Tibial artery (tissue), 4 donors: ENCODE measurements at regions not wholly inside any gene's neighbourhood (a gene's known extent, or its start where the extent isn't known, plus 50 kb on each side); places are given as distances from the start of the nearest gene placed in this dataset.

Experiments used
- DNase-seq, 2 donors: peaks; one replicate each; pipeline ENCODE4 v3.0.0-alpha.2; 2019
- H3K27ac ChIP-seq, 2 donors: fragments of 200-600 bp; sonication (generic) in 1 of 2; 1 replicate in 1 of 2; 2 replicates in 1 of 2; pipeline ENCODE4 v1.5.1; 2018 to 2019; ENCODE audit warnings: mild to moderate bottlenecking in 1 of 2
- H3K27me3 ChIP-seq, 2 donors: fragments of 200-600 bp; sonication (generic) in 1 of 2; one replicate each; pipeline versions ENCODE4 v1.5.1 to v1.6.0; 2016 to 2019
- H3K36me3 ChIP-seq, 3 donors: fragments of 200-600 bp; sonication (generic) in 2 of 3; one replicate each; pipeline ENCODE4 v1.5.1; 2016 to 2019; ENCODE audit warnings: mild to moderate bottlenecking in 2 of 3
- H3K4me1 ChIP-seq, 4 donors: fragments of 200-600 bp; sonication (generic) in 2 of 4; 1 replicate in 3 of 4; 2 replicates in 1 of 4; pipeline ENCODE4 v1.5.1; 2016 to 2019
- H3K4me3 ChIP-seq, 2 donors: fragments of 200-600 bp; sonication (generic) in 1 of 2; 1 replicate in 1 of 2; 2 replicates in 1 of 2; pipeline ENCODE4 v1.5.1; 2018 to 2019; ENCODE audit warnings: mild to moderate bottlenecking in 2 of 2
- H3K9me3 ChIP-seq, 3 donors: fragments of 200-600 bp; sonication (generic) in 1 of 3; one replicate each; pipeline ENCODE4 v1.5.1; 2016 to 2019
- intact Hi-C: fragments of 100-400 bp; cut with DNase I; formaldehyde crosslinking; loops from one replicate; pipeline ENCODE4 v1.15.0; 2023; ENCODE audit warnings: low total_unique reads
- TF ChIP-seq, protein P1 (sequence below), 2 experiments: fragments of 200-600 bp in 1 of 2; fragments of 450-650 bp in 1 of 2; IDR thresholded peaks; one replicate each; pipeline ENCODE4 v1.5.1; 2017 to 2019; ENCODE audit warnings: antibody characterized with exemption in 2 of 2, mild to moderate bottlenecking in 1 of 2, moderate library complexity in 1 of 2

GRCh38 chr18:55811925-55812324 lies 223.9 kb upstream of the TCF4 start:
- H3K36me3 ChIP-seq: no peaks in the 10 kb centered on the region
- intact Hi-C loops: no loop called here
- no peaks in the 10 kb centered on the region for H3K9me3 ChIP-seq
- H3K4me1 ChIP-seq: no peaks in the 10 kb centered on the region
- no peak overlapping the region for H3K4me3 ChIP-seq
- H3K27ac ChIP-seq: no peak overlapping the region
- DNase-seq: no peak
- TF ChIP-seq, protein P1, sequence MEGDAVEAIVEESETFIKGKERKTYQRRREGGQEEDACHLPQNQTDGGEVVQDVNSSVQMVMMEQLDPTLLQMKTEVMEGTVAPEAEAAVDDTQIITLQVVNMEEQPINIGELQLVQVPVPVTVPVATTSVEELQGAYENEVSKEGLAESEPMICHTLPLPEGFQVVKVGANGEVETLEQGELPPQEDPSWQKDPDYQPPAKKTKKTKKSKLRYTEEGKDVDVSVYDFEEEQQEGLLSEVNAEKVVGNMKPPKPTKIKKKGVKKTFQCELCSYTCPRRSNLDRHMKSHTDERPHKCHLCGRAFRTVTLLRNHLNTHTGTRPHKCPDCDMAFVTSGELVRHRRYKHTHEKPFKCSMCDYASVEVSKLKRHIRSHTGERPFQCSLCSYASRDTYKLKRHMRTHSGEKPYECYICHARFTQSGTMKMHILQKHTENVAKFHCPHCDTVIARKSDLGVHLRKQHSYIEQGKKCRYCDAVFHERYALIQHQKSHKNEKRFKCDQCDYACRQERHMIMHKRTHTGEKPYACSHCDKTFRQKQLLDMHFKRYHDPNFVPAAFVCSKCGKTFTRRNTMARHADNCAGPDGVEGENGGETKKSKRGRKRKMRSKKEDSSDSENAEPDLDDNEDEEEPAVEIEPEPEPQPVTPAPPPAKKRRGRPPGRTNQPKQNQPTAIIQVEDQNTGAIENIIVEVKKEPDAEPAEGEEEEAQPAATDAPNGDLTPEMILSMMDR (IDR thresholded peaks at IDR 0.05): no peak
- H3K27me3 ChIP-seq: no peaks in the 10 kb centered on the region

DNA sequence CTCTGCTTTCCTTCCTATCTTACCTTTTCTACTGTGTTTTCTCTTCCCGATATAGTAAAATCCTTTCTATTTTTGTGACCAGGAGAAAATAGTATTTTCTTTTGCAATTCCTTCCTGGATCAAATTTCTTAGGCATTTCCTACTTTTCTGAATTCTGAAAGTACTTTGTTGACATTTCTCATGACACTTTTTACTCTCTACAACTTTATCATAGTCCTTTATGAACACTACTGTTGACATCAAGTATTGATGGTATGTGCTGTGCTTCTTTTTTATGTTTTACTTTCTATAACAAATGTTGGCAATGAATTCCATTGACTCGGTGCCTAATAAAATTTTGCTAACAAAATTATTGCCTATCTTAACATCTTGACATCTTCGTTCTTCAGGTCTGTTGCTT lies 217.7 kb upstream of the TCF4 start:
- no peak for DNase-seq
- Histone ChIP-seq H3K27ac (no peak overlapping the region), H3K9me3 (peaks cover 0 to 5% (median 0%) of the 10 kb centered on the region in 3 donors), H3K4me3 (no peak overlapping the region), H3K27me3 (no peaks in the 10 kb centered on the region), H3K4me1 (no peaks in the 10 kb centered on the region), H3K36me3 (no peaks in the 10 kb centered on the region)
- TF ChIP-seq, protein P1 (IDR thresholded peaks at IDR 0.05): no peak
- intact Hi-C loops: no loop called here

GRCh38 chr18:55795101-55795669 lies 207.2 kb upstream of the TCF4 start:
- H3K4me1 ChIP-seq: no peaks in the 10 kb centered on the region
- TF ChIP-seq, protein P1 (IDR thresholded peaks at IDR 0.05): no peak
- H3K27ac ChIP-seq: no peak overlapping the region
- intact Hi-C loops: no loop called here
- no peaks in the 10 kb centered on the region for H3K36me3 ChIP-seq
- DNase-seq: no peak
- H3K4me3 ChIP-seq: no peak overlapping the region
- no peaks in the 10 kb centered on the region for H3K27me3 ChIP-seq
- H3K9me3 ChIP-seq: no peaks in the 10 kb centered on the region

- intact Hi-C loops: no loop called here
- Histone ChIP-seq H3K27ac (no peak overlapping the region), H3K27me3 (no peaks in the 10 kb centered on the region), H3K4me1 (no peaks in the 10 kb centered on the region), H3K9me3 (no peaks in the 10 kb centered on the region), H3K4me3 (no peak overlapping the region), H3K36me3 (no peaks in the 10 kb centered on the region)
- TF ChIP-seq, protein P1 (IDR thresholded peaks at IDR 0.05): no peak
- no peak for DNase-seq
Observed at GRCh38 chr18:55794288-55795052, 206.5 kb upstream of the TCF4 start.

GRCh38 chr18:55790296-55790695 lies 202.3 kb upstream of the TCF4 start:
- Histone ChIP-seq H3K4me3 (no peak overlapping the region), H3K36me3 (no peaks in the 10 kb centered on the region), H3K9me3 (no peaks in the 10 kb centered on the region), H3K27me3 (no peaks in the 10 kb centered on the region), H3K27ac (no peak overlapping the region), H3K4me1 (no peaks in the 10 kb centered on the region)
- TF ChIP-seq, protein P1 (IDR thresholded peaks at IDR 0.05): no peak
- intact Hi-C loops: no loop called here
- DNase-seq: no peak
